HG03066 (cell line): ENCODE measurements at regions not wholly inside any gene's neighbourhood (a gene's known extent, or its start where the extent isn't known, plus 50 kb on each side); places are given as distances from the start of the nearest gene placed in this dataset.

Experiments
- ATAC-seq: cut with Tn5 transposase; IDR thresholded peaks from one replicate; pipeline ENCODE4 v1.9.1; 2021; ENCODE audit warnings: low read depth; ENCODE audit not compliant: unreplicated experiment

GRCh38 chr1:221903594-221903993, 161.7 kb upstream of the DUSP10 start:
- no peak for ATAC-seq

- ATAC-seq, result no peak
These were observed 161.1 kb upstream of the DUSP10 start for GRCh38 chr1:221902961-221903360.

- ATAC-seq, result no peak
These were observed 158.8 kb upstream of the DUSP10 start for GRCh38 chr1:221900678-221901077.

- no peak for ATAC-seq
These were observed 155.4 kb upstream of the DUSP10 start for GRCh38 chr1:221897321-221897721.

GRCh38 chr1:221892301-221892830, 150.5 kb upstream of the DUSP10 start:
- ATAC-seq, result no peak

GRCh38 chr1:221891708-221892107, 149.8 kb upstream of the DUSP10 start:
- no peak for ATAC-seq

GRCh38 chr1:221888801-221889200, 146.9 kb upstream of the DUSP10 start:
- no peak for ATAC-seq

GRCh38 chr1:221888218-221888617, 146.3 kb upstream of the DUSP10 start:
- ATAC-seq, result no peak

- no peak for ATAC-seq
These were observed 145.9 kb upstream of the DUSP10 start for GRCh38 chr1:221887758-221888157.

- no peak for ATAC-seq
These were observed 145.5 kb upstream of the DUSP10 start for GRCh38 chr1:221887415-221887746.

GRCh38 chr1:221886743-221887414, 145.0 kb upstream of the DUSP10 start:
- ATAC-seq, result no peak

GRCh38 chr1:221886311-221886710, 144.4 kb upstream of the DUSP10 start:
- ATAC-seq, result no peak

GRCh38 chr1:221884821-221885220, 142.9 kb upstream of the DUSP10 start:
- no peak for ATAC-seq

- ATAC-seq, result no peak
These were observed 140.1 kb upstream of the DUSP10 start for GRCh38 chr1:221881805-221882581.

GRCh38 chr1:221880182-221880581, 138.3 kb upstream of the DUSP10 start:
- ATAC-seq, result no peak

- ATAC-seq, result peak; percentile 70
These were observed 136.2 kb upstream of the DUSP10 start for GRCh38 chr1:221878134-221878533.

- ATAC-seq, result no peak
These were observed 135.4 kb upstream of the DUSP10 start for GRCh38 chr1:221877311-221877710.

- ATAC-seq, result no peak
These were observed 133.1 kb upstream of the DUSP10 start for GRCh38 chr1:221875004-221875330.

- no peak for ATAC-seq
These were observed 132.6 kb upstream of the DUSP10 start for GRCh38 chr1:221874285-221875003.

- no peak for ATAC-seq
These were observed 131.8 kb upstream of the DUSP10 start for GRCh38 chr1:221873673-221874072.

- ATAC-seq, result no peak
These were observed 129.2 kb upstream of the DUSP10 start for GRCh38 chr1:221871056-221871455.
